GM19324 (cell line): ENCODE measurements at regions not wholly inside any gene's neighbourhood (a gene's known extent, or its start where the extent isn't known, plus 50 kb on each side); places are given as distances from the start of the nearest gene placed in this dataset.
"Not testable (repeated sequence)": the region's sequence is repeated elsewhere in the genome, so short reads cannot be mapped to it uniquely, and the experiment has no call there.

ENCODE experiments used
- ATAC-seq: cut with Tn5 transposase; IDR thresholded peaks from one replicate; pipeline ENCODE4 v1.9.1; 2021; ENCODE audit warnings: mild to moderate bottlenecking, moderate library complexity; ENCODE audit not compliant: unreplicated experiment, low FRiP score

- ATAC-seq, result no peak
Observed at GRCh38 chr18:40357536-40357935, 1597.5 kb upstream of the PIK3C3 start.

- no peak for ATAC-seq
Observed at GRCh38 chr18:40356168-40356567, 1598.9 kb upstream of the PIK3C3 start.

GRCh38 chr18:40355726-40356125, 1599.3 kb upstream of the PIK3C3 start:
- no peak for ATAC-seq

- ATAC-seq, result no peak
Observed at GRCh38 chr18:40348196-40348595, 1606.8 kb upstream of the PIK3C3 start.

- ATAC-seq, result no peak
Observed at GRCh38 chr18:40347261-40347660, 1607.8 kb upstream of the PIK3C3 start.

GRCh38 chr18:40346146-40346545, 1608.9 kb upstream of the PIK3C3 start:
- no peak for ATAC-seq

- ATAC-seq, result no peak
Observed at GRCh38 chr18:40341701-40342100, 1613.3 kb upstream of the PIK3C3 start.

GRCh38 chr18:40338284-40338683, 1616.8 kb upstream of the PIK3C3 start:
- ATAC-seq, result no peak

- ATAC-seq, result no peak
Observed at GRCh38 chr18:40326985-40327384, 1628.0 kb upstream of the PIK3C3 start.

GRCh38 chr18:40325988-40326387, 1629.0 kb upstream of the PIK3C3 start:
- ATAC-seq, result no peak

- no peak for ATAC-seq
Observed at GRCh38 chr18:40314199-40314598, 1640.8 kb upstream of the PIK3C3 start.

- no peak for ATAC-seq
Observed at GRCh38 chr18:40313030-40313642, 1641.9 kb upstream of the PIK3C3 start.

GRCh38 chr18:40307627-40308026, 1647.4 kb upstream of the PIK3C3 start:
- ATAC-seq, result no peak

GRCh38 chr18:40296717-40297413, 1658.2 kb upstream of the PIK3C3 start:
- no peak for ATAC-seq

- no peak for ATAC-seq
Observed at GRCh38 chr18:40292985-40293710, 1661.9 kb upstream of the PIK3C3 start.

- no peak for ATAC-seq
Observed at GRCh38 chr18:40283560-40283959, 1671.5 kb upstream of the PIK3C3 start.

GRCh38 chr18:40281356-40281755, 1673.7 kb upstream of the PIK3C3 start:
- not testable (repeated sequence) for ATAC-seq

GRCh38 chr18:40274618-40275196, 1680.3 kb upstream of the PIK3C3 start:
- ATAC-seq, result no peak

GRCh38 chr18:40272630-40273231, 1682.3 kb upstream of the PIK3C3 start:
- no peak for ATAC-seq

GRCh38 chr18:40259115-40259835, 1695.8 kb upstream of the PIK3C3 start:
- ATAC-seq, result no peak
